HG02885 (cell line): ENCODE measurements at regions not wholly inside any gene's neighbourhood (a gene's known extent, or its start where the extent isn't known, plus 50 kb on each side); places are given as distances from the start of the nearest gene placed in this dataset.

Experiments used
- ATAC-seq: cut with Tn5 transposase; IDR thresholded peaks from one replicate; pipeline ENCODE4 v1.9.1; 2021; ENCODE audit warnings: mild to moderate bottlenecking; ENCODE audit not compliant: unreplicated experiment, poor library complexity

DNA sequence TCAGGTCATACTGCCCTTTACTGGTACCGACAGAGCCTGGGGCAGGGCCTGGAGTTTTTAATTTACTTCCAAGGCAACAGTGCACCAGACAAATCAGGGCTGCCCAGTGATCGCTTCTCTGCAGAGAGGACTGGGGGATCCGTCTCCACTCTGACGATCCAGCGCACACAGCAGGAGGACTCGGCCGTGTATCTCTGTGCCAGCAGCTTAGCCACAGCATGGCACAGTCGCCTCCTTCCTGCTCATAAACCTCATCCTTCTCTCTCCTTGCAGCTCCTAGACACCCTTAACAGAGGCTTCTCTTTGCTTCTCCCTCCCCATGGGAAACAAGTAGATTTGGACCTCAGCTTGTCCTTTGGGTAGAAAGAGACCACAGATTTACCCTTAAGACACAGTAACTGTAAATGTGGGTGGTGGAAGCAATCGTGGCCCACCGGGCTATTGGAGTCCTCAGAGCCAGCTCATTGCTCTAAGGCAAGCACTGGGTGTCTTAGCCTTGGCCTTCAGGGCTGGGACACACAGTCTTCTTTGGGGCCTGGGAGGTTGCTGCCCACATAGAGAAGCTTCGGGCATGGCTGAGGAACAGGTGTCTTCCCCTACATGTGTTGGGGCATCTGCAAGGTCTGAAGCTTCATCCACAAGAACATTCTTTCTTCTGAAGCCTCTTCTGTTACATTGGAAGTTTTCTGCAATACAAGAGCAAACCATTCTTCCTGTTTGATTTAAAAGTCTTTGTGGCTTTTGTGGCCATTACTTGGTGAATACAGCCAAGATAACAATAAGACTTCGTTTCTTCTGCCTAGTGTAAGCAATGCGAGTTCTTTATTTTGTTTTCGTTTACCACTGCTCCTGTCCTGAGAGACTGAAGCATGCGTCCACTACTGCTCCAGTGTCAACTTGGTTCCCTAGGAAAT lies 95.5 kb upstream of the PRSS58 start:
- no peak for ATAC-seq

DNA sequence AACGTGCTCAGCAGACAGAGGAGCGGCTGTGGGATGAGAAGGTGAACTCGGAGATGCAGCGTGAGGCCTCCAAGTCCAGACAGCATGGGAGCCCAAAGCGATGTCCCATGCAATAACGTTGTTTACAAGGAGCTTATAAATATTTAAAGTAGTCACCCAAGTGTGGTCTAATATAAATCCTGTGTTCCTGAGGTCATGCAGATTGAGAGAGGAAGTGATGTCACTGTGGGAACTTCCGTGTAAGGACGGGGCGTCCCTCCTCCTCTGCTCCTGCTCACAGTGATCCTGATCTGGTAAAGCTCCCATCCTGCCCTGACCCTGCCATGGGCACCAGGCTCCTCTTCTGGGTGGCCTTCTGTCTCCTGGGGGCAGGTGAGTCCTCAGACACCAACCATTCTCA lies 94.7 kb upstream of the PRSS58 start:
- ATAC-seq, result no peak

DNA sequence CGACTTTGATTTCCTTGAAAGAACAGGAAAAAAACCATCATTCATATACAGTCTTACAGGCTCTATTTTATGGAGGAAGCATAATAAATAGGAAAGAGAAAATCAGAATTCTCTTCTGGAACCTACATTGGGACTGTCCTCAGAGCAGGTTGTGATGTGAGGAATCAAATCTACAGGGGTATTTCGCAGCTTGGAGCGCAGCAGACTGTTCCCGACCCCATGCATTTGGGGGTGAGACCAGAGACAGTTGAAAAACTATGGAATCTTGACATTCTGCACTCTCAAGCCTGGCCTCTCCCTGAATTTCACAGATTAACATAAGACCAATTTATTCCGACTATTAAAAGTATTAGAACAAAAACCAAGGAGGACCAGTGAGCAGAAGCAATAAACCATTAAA lies 93.3 kb upstream of the PRSS58 start:
- ATAC-seq, result no peak

DNA sequence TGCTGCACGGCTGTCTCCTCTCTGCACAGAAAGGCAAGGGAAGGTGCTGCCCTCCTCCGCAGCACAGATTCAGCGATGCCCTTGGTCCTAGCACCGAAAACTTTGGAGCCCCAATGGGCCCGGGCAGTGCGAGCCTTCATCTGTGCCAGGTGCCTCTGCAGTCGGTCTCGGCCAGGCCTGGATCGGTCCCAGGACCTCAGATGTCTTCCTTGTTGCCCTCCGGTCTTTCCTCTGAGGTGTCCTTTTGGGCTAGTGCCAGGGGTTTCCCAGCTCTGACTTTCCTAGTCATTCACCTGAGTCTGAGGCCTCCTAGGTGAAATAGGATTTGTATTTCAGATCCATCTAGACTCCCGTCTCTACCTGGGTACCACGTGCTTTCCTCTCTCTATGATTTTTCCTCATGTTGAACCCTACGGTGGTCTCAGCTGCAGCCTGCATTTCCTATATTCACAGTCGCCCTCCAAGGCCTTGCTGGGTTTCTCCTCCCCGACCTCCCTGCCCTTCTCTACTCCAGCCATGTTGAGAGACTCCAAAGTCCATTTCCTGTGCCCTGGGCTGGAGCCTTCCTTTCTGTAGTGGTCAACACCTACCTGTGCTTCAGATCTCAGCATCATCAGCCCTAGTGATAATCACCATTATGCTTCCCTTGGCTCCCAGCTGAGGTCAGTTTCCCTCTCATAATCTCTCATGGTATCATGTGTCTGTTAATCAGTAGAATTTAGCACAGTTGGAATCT lies 92.0 kb upstream of the PRSS58 start:
- ATAC-seq, result no peak

DNA sequence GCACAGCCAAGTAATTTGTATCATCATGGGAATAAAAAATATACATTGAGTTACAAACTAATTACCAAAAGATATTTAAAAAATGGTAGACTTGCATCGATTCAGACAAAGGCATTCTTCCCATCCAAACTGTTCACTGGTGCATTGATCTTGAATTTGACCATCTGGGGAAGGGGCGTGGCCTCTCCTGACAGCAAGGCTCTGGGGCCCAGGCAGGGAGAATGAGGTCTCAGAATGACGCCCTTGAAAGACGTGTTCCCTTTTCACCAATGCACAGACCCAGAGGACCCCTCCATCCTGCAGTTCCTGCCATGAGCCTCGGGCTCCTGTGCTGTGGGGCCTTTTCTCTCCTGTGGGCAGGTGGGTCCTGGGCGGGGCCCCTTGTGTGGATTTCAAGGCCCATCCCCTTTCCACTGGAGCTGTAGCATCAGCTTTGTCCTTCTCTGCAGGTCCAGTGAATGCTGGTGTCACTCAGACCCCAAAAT lies 91.1 kb upstream of the PRSS58 start:
- no peak for ATAC-seq

DNA sequence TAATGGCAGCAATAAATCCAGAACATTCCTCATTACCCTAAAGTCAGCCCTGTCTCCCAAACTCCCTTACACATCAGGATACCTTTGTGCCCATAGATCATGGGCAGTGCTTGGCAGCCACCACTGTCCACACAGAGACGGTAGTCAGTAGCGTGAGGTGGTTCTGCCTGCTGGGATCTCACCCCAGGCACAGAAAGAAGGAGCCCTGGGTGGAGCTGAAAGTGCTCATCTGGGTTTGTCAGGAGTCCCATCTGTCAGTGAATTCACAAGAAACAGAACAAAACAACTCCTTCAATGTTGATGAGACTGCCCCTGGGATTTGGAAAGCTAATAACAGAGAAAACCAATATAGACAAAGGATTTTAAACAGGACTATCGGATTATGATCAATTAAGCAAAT lies 90.2 kb upstream of the PRSS58 start:
- ATAC-seq, result no peak

DNA sequence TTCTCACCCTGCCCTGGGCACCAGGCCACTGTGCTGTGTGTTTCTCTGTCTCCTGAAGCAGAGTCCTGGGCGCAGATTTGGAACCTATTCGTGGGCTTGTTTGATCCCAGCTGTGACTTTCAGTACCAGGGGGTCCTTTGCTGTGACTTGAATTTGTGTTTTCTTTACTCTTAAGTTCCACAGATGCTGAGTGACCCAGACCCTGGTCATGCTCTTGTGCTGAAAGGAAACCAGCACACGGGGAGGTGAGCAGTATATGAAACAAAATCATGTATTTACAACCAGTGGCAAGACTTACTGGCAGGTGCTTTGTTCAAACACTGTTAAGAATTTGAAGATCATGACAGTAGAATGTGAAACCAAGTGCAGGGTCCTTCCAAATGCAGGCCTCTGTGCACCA lies 89.2 kb upstream of the PRSS58 start:
- ATAC-seq, result no peak

DNA sequence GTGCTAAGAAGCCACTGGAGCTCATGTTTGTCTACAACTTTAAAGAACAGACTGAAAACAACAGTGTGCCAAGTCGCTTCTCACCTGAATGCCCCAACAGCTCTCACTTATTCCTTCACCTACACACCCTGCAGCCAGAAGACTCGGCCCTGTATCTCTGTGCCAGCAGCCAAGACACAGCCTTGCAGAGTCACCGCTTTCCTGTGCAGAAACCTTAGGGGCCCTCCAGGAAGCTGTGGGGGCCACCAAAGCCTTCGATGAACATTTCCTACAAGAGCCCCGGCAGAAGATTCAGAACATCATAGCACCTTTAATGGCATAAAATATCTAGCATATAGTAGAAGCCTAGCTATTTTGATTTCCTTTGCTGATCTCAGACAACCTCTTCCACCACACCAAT lies 88.0 kb upstream of the PRSS58 start:
- no peak for ATAC-seq

DNA sequence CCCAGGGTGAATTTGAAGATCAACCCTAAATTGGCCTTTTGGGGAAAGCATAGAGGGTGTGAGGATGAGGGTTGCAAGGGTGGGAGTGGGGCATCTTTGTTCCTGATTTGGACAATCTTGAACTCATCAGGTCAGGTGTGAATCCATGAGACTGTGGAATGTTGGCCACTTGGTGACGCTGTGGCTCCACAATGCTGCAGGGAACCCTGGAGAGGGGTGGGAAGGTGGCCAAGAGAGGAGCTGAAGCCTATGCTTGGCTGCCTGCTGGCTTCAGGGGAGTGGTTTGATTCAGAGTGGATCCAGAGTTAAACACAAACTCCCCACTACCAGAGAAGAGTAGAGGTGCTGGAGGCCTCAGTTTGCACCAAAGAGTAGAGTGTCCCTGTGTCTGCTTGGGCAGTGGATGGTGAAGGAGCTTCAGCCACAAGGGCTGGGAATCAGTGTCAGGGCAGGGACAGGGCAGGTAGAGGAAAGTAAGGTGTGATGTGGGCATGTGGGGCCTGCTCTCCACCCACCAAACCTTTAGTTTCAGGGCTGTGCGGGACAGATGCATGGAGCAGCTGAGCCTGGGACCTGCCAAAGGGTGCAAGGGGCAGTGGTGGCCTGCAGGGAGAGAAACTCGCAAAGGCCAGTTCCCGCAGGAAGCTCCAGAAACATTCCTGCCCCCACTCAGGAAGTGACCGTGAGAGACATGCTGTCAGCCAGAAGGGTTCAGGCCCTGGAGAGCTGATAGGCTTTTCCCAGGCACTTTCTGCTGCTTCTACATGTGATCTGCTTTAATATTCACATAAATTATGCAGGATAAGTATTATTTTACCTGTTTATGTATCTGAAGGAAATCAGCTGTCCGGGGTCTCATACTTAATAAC lies 81.0 kb upstream of the PRSS58 start:
- ATAC-seq, result no peak

DNA sequence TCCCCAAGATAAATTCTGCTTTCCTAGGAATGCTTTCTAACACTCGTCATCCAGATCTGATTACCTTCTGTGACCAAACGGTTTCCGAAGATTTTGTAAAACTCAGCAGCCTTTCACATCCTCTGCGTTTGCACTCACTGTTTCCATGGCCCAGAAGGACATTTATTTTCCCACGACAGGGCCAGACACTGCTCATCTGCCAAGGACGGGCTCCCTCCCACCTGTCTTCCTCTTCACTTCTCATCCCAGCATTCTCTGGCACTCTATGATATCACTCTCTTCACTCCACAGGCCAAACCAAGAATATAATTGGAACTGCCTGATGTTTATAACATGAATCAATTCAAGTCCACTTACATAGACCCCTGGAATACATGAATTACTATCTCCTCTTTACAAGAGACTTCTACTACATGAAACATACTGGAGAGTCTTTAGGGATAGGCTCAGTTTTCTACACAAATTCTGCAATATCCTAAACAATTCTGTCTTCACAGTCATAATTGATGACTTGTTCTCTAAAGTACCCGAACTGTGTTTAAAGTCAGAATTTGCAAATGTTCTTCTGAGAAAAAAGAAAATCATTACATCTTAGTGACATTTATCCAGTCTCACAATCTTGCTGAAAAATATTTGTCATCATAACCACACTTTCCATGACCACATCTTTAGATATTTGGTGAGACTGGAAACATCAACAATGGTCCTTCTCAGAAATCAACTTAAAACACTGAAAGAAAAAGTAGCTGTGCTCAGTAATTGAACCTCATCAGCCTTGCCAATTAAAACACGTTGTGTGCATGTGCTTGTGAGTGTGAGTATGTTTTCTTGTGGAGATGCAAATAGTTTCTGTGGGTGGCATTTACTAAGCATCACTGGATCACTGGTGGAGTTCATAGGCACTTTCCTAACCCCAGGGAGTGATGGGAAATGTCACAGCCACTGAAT lies 79.5 kb upstream of the PRSS58 start:
- ATAC-seq, result no peak

DNA sequence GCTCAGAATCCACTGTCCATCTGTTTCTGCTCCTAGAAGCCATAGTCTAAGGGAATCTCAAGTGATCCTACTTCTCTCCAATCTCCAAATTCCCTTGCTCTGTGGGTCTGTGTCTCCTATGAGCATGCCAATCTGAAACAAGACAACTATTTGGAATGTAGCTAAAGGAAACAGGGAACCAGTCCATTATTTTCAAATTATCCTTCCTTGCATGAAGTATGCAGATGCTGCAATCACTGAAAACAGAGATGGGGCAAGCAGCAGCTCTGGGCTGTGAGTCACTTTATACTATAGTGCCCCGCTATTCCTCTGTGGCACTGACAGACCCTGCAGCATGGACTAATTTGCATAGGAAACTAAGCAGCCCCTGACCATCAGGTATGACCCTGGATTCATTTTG lies 76.9 kb upstream of the PRSS58 start:
- ATAC-seq, result no peak

DNA sequence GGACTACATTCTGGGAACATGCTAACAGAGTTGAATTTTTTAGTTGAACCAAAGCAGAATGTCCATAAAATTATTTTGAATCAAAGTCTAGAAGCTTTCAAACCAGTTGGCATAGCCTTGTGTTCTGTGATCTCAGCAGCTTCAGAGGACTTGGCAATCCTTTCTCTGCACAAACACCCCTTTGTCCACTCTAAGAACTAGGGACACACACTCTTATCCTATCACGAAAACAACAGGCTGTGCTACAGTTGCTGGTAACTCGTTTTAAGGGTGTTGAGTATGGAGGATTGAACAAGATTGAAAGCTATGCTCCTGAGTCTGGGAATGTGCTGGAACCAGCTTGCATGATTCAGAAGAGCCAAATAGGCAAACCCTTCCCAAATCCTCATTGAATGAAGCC lies 76.4 kb upstream of the PRSS58 start:
- no peak for ATAC-seq

DNA sequence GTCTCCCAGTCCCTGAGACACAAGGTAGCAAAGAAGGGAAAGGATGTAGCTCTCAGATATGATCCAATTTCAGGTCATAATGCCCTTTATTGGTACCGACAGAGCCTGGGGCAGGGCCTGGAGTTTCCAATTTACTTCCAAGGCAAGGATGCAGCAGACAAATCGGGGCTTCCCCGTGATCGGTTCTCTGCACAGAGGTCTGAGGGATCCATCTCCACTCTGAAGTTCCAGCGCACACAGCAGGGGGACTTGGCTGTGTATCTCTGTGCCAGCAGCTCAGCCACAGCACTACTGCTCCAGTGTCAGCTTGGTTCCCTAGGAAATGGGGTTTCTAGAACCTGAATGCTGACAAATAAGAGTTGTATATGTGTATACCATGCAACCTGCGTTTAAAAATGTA lies 74.6 kb upstream of the PRSS58 start:
- no peak for ATAC-seq

DNA sequence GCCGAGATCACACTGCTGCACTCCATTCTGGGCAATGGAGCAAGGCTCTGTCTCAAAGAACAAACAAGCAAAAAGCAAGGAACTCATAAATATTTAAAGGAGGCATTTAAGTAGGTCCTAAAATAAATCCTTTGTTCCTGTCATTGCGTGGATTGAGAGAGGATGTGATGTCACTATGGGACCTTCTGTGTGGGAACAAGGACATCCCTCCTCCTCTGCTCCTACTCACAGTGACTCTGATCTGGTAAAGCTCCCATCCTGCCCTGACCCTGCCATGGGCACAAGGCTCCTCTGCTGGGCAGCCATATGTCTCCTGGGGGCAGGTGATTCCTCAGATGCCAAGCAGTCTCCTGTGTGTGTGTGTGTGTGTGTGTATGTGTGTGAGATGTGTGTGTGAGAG lies 74.1 kb upstream of the PRSS58 start:
- ATAC-seq, result no peak

DNA sequence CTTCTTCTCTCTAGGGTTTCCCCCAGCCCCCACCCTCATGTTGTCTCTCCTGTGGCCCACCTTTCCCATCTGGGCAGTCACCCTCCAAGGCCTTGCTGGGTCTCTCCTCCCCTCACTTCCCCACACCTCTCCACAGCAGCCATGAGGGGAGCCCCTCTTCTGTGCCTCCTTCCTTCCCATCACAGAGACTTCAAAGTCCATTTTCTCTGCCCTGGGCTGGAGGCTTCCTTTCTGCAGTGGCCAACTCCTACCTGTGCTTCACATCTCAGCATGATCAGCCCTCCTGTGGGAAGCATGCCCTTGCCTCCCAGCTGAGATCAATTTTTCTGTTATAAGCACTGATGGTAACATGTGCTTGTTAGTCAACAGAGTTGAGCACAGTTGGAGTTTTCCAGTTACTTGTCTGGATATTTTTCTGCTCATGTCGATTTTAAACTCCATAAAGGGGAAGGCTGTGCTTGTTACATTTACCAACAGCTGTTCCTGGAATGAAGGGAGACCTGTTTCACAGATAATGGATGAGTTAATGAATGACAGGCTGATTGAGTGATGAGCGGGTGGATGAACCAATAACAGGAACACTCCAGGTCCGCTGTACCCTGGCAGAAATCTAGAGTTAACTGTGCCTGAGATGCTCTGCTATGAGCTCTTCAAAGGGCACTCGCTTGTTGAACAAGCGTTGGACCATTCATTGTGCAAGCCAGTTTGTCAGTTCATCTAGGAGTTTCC lies 71.4 kb upstream of the PRSS58 start:
- no peak for ATAC-seq

DNA sequence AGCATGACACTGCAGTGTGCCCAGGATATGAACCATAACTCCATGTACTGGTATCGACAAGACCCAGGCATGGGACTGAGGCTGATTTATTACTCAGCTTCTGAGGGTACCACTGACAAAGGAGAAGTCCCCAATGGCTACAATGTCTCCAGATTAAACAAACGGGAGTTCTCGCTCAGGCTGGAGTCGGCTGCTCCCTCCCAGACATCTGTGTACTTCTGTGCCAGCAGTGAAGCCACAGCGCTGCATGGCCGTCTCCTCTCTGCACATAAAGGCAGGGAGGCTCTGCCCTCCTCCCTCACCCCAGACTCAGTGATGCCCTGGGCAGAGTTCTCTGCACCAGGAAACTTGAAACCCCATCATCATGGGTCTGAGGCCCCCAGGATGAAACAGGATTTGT lies 70.7 kb upstream of the PRSS58 start:
- ATAC-seq, result no peak

DNA sequence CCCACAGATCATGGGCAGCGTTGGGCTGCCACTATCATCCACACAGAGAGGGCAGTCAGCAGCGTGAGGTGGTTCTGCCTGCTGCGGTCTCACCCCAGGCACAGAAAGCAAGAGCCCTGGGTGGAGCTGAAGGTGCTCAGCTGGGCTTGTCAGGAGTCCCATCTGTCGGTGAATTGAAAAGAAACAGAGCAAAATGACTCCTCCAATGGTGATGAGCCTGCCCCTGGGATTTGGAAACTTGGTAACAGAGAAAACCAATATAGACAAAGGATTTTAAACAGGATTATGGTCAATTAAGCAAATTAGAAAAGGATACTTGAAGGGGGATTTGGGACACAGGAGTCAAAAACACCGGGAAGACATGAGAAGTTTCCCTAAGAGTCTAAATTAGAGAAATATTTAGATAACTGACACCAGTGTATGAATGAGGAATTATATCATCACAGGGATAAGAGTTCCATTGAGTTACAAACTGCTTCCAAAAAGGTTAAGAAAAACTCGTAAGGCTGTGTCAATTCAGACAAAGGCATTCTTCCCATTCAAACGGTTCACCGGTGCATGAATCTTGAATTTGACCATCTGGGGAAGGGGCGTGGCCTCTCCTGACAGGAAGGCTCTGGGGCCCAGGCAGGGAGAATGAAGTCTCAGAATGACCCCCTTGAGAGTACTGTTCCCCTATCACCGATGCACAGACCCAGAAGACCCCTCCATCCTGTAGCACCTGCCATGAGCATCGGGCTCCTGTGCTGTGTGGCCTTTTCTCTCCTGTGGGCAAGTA lies 70.0 kb upstream of the PRSS58 start:
- no peak for ATAC-seq

DNA sequence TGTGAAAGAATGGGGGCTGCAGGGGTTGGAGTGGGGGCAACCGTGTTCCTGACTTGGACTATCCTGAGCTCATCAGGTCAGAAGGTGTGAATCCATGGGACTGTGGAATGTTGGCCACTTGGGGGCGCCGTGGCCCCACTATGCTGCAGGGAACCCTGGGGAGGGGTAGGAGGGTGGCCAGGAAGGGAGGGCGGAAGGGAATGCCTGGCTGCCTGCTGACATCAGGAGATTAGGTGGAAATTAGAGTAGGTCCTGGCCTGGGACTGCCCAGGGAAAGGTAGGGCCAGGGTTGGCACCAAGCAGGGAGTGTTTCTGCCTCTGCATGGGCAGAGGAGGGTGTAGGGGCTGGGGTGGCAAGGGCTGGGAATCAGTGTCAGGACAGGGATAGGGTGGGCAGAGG lies 65.8 kb upstream of the PRSS58 start:
- no peak for ATAC-seq
